HG02885 (cell line): ENCODE measurements at regions not wholly inside any gene's neighbourhood (a gene's known extent, or its start where the extent isn't known, plus 50 kb on each side); places are given as distances from the start of the nearest gene placed in this dataset.

Source experiments
- ATAC-seq: cut with Tn5 transposase; IDR thresholded peaks from one replicate; pipeline ENCODE4 v1.9.1; 2021; ENCODE audit warnings: mild to moderate bottlenecking; ENCODE audit not compliant: unreplicated experiment, poor library complexity

- ATAC-seq = no peak
These were observed 156.2 kb downstream of the CAND1 start for GRCh38 chr12:67425394-67425793.

- ATAC-seq = peak; percentile 56
These were observed 156.9 kb downstream of the CAND1 start for GRCh38 chr12:67426067-67426466.

GRCh38 chr12:67427336-67427735 lies 158.2 kb downstream of the CAND1 start:
- ATAC-seq = no peak

GRCh38 chr12:67428431-67428830 lies 159.3 kb downstream of the CAND1 start:
- no peak for ATAC-seq

GRCh38 chr12:67430708-67431335 lies 161.7 kb downstream of the CAND1 start:
- no peak for ATAC-seq

- ATAC-seq = no peak
These were observed 162.4 kb downstream of the CAND1 start for GRCh38 chr12:67431411-67432020.

GRCh38 chr12:67433385-67434175 lies 164.4 kb downstream of the CAND1 start:
- ATAC-seq = peak; percentile 80

GRCh38 chr12:67434671-67435370 lies 165.7 kb downstream of the CAND1 start:
- no peak for ATAC-seq

- ATAC-seq = no peak
These were observed 167.1 kb downstream of the CAND1 start for GRCh38 chr12:67436230-67436629.

- no peak for ATAC-seq
These were observed 167.9 kb downstream of the CAND1 start for GRCh38 chr12:67437011-67437410.

- no peak for ATAC-seq
These were observed 170.5 kb downstream of the CAND1 start for GRCh38 chr12:67439611-67440010.

- ATAC-seq = peak; percentile 96
These were observed 172.7 kb downstream of the CAND1 start for GRCh38 chr12:67441736-67442346.

- no peak for ATAC-seq
These were observed 173.2 kb downstream of the CAND1 start for GRCh38 chr12:67442347-67442841.

GRCh38 chr12:67442896-67443295 lies 173.7 kb downstream of the CAND1 start:
- no peak for ATAC-seq

- ATAC-seq = no peak
These were observed 175.4 kb downstream of the CAND1 start for GRCh38 chr12:67444542-67444941.

GRCh38 chr12:67446716-67447115 lies 177.6 kb downstream of the CAND1 start:
- ATAC-seq = no peak

- no peak for ATAC-seq
These were observed 178.0 kb downstream of the CAND1 start for GRCh38 chr12:67447180-67447579.

- ATAC-seq = peak; percentile 60
These were observed 180.5 kb downstream of the CAND1 start for GRCh38 chr12:67449591-67450052.

- no peak for ATAC-seq
These were observed 181.3 kb downstream of the CAND1 start for GRCh38 chr12:67450441-67450840.

- ATAC-seq = no peak
These were observed 182.0 kb downstream of the CAND1 start for GRCh38 chr12:67451206-67451605.
